Right ventricle myocardium superior (tissue), 1 donor: ENCODE measurements at regions not wholly inside any gene's neighbourhood (a gene's known extent, or its start where the extent isn't known, plus 50 kb on each side); places are given as distances from the start of the nearest gene placed in this dataset.
"Not testable (repeated sequence)": the region's sequence is repeated elsewhere in the genome, so short reads cannot be mapped to it uniquely, and the experiment has no call there.

ENCODE experiments used
- ATAC-seq: fragments of 200-7000 bp; cut with Tn5 transposase; one replicate; pipeline ENCODE4 v1.9.1; 2020; ENCODE audit warnings: mild to moderate bottlenecking; ENCODE audit not compliant: poor library complexity
- DNase-seq: peaks from one replicate; pipeline ENCODE4 v3.0.0-alpha.2; 2020
- intact Hi-C: fragments of 100-400 bp; cut with DNase I; formaldehyde crosslinking; loops from one replicate; pipeline ENCODE4 v1.11.2; 2022
- donor health status: DM: no; HTN: yes; CAD: no; lungs with severe emphysema.

DNA sequence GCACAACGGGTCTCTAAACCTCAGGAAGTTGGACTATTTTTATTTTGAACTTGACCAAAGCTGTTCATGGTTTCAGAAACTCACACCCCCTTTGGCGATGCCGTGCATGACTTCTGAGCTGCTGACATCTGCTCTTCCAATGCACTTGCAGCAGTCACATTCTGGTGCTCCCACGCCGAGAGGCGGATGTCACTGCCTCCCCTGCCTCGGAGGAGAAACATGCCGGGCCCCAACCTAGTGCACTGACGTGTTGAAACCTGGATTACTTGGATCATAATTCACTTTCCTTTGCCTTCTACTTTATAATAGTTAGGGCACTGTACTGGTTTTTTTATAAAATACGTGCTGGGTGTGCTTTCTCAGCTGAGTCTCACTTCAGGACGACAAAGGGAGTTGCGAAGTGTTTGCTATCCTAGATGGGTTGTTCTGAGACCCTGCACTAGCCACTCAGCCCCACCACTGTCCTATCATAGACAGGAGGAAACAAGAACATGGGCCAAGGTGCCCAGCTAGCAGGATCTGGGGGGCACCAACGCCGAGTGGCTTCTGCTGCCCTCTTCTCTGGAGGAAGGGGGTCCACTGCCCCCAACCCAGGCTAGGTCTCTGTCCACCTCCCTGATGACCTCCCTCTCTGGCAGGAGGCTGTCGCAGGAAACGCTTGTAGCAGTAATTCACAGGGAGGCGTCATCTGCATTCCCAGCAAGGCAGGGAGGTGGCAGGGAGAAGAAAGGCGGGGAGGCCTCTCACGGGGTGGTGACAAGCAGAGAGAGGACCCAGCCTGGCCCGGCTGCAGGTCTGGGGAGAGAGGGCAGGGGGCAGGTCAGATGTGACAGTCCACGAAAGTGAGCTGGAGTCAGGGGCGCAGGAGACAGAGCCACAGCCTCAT is 158.8 kb upstream of the IQSEC1 start:
- intact Hi-C loops = no loop called here
- DNase-seq = peak; percentile 31
- no peak for ATAC-seq

- ATAC-seq (no peak), DNase-seq (peak; percentile 37)
- intact Hi-C loops = no loop called here
Observed at GRCh38 chr3:13229273-13229949, 156.2 kb upstream of the IQSEC1 start.

DNA sequence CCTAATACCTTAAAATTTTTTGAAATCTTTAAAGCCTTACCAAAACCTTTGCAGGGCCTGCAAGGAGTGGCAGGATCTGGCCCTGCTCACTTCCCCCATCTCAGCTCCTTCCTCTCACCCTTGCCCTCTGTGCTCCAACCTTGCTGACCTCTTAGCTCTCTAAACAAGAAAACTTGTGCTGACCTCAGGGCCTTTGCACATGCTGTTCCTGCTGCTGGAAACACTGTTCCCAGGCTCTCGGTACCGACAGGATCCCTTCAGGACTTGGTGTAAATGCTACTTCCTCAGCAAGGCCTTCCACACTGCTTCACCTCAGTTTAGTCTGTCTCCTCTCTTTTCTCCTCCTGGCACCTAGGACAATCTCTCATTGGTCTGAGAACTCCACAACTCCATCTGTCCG is 155.4 kb upstream of the IQSEC1 start:
- DNase-seq (peak; percentile 10), ATAC-seq (no peak)
- intact Hi-C loops = no loop called here

DNA sequence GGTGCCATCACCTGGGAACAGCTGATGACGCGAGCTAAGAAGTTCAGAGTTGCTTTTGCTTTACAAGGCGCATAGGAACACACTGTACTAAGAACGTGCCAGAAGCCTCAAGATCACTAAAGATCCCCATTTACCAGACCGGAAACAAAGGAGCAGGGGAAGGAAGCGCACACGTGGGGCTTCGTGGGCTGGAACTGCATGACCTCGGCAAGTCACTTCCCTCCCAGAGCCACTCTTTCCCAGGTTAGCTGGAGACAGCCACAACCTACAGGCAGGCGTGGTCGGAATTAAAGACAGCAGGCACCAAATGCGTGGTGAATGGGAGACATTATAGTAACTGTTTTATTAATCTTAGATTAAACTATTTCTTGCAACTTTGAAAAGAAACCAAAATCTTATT is 154.9 kb upstream of the IQSEC1 start:
- ATAC-seq, intact Hi-C loops: not testable (repeated sequence)

DNA sequence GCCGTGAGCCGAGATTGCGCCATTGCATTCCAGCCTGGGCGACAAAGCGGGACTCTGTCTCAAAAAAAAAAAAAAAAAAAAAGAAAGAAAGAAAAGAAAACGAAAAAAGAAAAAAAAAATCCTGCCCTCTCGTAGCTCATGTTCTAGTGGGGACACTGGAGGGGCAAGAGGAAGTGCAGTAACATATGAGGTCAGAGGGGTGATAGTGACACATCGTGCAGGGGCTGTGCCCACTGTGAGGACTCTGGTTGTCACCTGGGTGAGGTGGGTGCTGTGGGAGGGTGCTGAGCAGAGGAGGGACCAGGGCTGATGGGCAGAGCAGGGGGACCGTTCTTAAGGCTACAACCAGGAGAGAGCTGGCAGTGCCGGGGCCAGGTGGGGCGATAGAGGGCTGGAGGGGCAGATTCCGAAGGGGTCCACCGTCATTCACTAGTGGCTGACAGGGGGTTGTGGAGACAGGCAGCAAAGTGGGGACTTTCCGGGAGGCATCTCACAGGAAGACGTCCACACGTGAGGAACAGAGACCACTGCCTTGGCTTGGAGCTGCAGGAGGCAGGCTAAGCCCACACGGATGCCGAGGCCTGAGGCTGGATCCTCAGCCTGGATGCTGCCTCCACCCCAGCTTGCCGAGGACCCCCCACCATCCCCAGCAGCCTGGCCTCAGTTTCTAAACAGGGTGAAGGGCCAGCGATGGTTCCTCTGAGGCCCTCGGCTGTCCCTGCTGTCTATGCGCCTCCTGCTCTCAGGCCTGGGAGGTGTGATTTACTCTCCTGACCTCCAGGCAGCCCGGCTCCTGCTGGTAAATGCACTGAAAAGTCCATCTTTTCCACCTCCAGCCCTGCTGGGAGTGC is 154.3 kb upstream of the IQSEC1 start:
- ATAC-seq (no peak), DNase-seq (peak; percentile 13)
- intact Hi-C loops = no loop called here

More for the DNA sequence above, 154.9 kb upstream of the IQSEC1 start:
- DNase-seq = not testable (repeated sequence)

DNA sequence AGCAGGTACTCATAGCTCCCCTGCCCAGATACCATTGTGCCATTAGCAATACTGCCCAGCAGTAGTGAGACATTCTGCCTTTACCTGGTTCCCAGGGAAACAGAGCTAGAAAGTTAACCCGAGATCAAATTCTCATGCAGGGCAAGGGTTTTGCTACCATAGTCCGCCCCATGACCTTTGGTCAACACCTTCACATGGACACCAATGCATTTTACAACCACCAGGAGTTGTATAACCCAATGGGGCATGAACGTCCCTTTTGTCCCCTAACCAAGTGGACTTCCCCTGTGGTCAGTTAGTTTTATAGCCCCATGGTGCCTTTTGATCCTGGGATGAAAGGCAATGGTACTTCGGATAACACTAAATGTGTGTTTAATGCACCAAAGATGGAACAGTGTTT is 151.7 kb upstream of the IQSEC1 start:
- ATAC-seq (no peak), DNase-seq (no peak)
- intact Hi-C loops = no loop called here

- peak; percentile 77 for ATAC-seq
- intact Hi-C loops = no loop called here
- peak; percentile 77 for DNase-seq
Observed at GRCh38 chr3:13223574-13224237, 150.5 kb upstream of the IQSEC1 start.

- intact Hi-C loops = no loop called here
- DNase-seq (peak; percentile 3), ATAC-seq (no peak)
Observed at GRCh38 chr3:13222891-13223573, 149.8 kb upstream of the IQSEC1 start.

DNA sequence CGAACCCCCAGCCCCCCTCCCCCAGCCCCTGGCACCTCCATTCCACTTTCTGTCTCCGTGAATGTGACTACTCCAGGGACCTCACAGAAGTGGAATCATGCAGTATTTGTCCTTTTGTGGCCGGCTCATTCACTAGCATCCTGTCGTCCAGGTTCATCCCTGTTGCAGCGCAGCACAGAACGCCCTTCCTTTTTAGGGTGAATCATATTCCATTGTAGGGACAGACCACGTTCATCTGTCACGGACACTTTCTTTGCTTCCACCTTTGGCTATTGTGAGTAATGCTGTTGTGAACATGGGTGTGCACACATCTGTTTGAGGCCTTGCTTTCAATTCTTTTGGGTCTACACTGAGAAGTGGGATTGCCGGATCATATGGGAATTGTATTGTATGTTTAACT is 148.9 kb upstream of the IQSEC1 start:
- no peak for DNase-seq
- intact Hi-C loops = no loop called here
- no peak for ATAC-seq

DNA sequence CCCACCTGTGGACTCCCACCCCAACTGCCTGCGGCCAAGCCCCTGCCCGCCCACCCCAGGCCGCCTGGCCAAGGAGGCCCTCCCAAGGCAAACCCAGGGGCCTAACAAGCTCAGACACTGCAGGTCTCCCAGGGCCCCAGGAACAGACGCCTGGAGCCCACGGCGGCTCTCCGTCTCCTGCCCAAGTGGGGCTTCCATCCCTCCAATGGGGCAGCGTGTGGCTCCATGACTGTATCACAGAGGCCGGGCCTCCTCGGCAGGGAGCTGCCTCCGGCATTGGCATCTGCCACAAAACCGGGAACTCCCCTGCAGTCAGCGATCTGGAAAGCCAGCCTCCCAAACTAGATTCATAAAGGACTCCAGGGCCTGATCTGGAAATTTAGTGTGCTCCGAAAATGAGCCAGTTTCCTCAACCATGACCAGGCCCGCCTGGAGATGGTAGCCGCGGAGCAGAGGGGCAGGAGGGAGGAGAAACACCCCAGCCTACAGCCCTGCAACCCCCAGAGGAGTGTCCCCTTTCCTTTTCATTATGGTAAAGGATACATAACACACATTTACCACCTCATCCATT is 148.3 kb upstream of the IQSEC1 start:
- intact Hi-C loops = no loop called here
- DNase-seq (peak; percentile 21), ATAC-seq (no peak)

- DNase-seq (peak; percentile 17), ATAC-seq (no peak)
- intact Hi-C loops = no loop called here
Observed at GRCh38 chr3:13220991-13221390, 147.8 kb upstream of the IQSEC1 start.

DNA sequence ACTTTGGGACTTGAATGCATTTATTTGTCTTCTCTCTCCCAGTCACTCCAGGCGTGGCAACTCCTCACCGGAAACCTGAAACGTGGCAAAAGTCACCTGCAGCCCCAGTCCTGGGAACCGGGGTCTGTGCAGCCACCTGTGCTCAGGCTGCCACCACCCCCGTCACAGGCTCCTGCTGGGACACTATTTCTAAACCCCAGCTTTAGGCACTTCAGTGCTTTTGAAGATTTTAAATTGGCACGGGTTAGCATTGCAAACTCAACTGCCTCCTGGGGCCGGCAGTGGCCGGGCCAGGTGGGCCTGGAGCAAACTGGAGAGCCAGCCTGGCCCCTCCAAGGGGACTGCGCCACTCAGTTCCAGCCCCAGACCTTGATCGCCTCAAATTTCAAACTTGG is 146.7 kb upstream of the IQSEC1 start:
- intact Hi-C loops = no loop called here
- DNase-seq (peak; percentile 19), ATAC-seq (no peak)

- DNase-seq = peak; percentile 37
- no peak for ATAC-seq
- intact Hi-C loops = no loop called here
Observed at GRCh38 chr3:13219077-13219901, 146.1 kb upstream of the IQSEC1 start.

DNA sequence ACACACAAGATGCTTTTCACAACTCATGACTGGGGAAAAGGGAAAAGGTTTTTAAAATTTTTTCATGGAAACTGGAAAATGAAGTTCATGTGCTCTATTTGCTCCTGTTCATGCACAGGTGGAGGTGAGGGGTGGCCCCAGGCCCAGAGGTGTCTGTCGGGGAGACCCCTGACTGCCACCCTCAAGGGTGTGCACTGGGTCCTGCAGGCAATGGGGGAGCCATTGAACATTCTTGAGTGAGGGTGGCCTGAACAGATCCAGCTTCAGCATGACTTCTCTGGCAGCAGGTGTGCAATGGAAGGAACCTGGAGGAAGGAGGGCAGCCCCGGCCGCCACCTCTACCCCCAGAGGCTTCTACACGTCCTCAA is 145.3 kb upstream of the IQSEC1 start:
- intact Hi-C loops = no loop called here

GRCh38 chr3:13217736-13218540 is 144.7 kb upstream of the IQSEC1 start:
- peak; percentile 6 for DNase-seq
- no peak for ATAC-seq

More for the DNA sequence above, 145.3 kb upstream of the IQSEC1 start:
- no peak for ATAC-seq
- DNase-seq = peak; percentile 28

DNA sequence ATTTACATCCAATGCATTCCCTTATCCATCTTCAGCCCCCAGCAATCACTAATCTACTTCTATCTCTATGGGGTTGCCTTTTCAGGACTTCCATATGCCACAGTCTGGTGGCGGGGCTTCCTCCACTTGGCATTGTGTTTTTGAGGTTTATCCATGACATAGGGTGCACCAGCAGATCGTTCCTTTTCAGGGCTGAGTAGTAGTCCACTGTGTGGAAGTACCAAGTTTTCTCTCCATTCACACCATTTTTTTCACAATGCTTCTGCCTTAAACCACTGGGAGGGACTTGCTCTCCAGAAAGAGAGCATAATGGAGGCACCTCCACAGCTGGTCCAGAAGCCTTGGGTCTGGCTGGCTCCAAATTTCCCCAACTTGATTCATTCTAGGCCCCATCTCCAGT is 144.0 kb upstream of the IQSEC1 start:
- DNase-seq (no peak), ATAC-seq (no peak)
- intact Hi-C loops = no loop called here

More at GRCh38 chr3:13217736-13218540, 144.7 kb upstream of the IQSEC1 start:
- intact Hi-C loops = no loop called here
